ENCODE measurements at regions not wholly inside any gene's neighbourhood (a gene's known extent, or its start where the extent isn't known, plus 50 kb on each side); places are given as distances from the start of the nearest gene placed in this dataset.

DNA sequence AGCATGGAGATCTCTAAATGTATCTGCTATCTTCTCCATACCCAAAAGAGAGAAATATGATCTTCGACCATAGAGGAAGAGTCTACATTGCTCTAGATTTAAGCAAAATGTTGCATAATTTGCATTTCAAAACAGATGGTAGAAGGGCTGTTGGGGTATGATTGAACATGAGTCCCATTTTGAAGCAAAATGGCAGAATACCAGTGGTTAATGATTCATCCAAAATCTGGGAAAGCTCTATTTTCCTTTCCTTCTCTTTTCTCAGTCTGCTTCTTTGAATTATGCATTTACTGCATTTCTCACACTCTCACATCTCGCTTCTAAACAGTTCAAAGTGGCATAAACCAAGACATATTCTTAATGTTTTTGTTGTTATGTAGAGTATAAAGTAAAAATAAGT lies 178.5 kb downstream of the MACC1 start:
- ChIA-PET CTCF (ENCODE audit: partially characterized antibody) (no interaction called here), POLR2A (ENCODE audit: partially characterized antibody) (interaction anchor here (0.7 kb wide), 1 partner anchor 48 kb away, joined by 3 read pairs; no protein-coding TSS in a partner anchor)
- Histone ChIP-seq H2AK5ac (ENCODE audit: low read depth, low read length) (no peak overlapping the region), H3K4me3 (ENCODE audit: extremely low read depth in 1 of 4, insufficient read depth in 2 of 4, low read depth in 3 of 4, low read length in 4 of 4) (no peak overlapping the region), H3K4me2 (ENCODE audit: insufficient read depth in 1 of 2, low read depth in 2 of 2, low read length in 2 of 2) (no peak overlapping the region), H3K4ac (replicated peaks; ENCODE audit: insufficient read length, low read depth, low read length) (no peak overlapping the region), H3K79me2 (ENCODE audit: control insufficient read depth in 1 of 2, insufficient read depth in 2 of 2, low read length in 2 of 2) (peaks cover 0 to 16% of the 10 kb centered on the region in 2 experiments; a peak in 2 of 4 replicates), H4K8ac (ENCODE audit: extremely low read depth, insufficient read depth, low read length) (no peak overlapping the region), H3K4me1 (replicated peaks in 1 of 4; ENCODE audit: control insufficient read depth in 3 of 4, insufficient read depth in 4 of 4, low read length in 3 of 4) (peaks cover 0 to 3% (median 1%) of the 10 kb centered on the region in 4 experiments; a peak in 4 of 7 replicates), H4K20me1 (replicated peaks in 1 of 2; ENCODE audit: control insufficient read depth in 1 of 2, insufficient read depth in 2 of 2, low read length in 2 of 2) (no peaks in the 10 kb centered on the region), H3K14ac (ENCODE audit: insufficient read length) (no peak overlapping the region), H3K27ac (ENCODE audit: low read depth, low read length) (no peak overlapping the region), H3K9ac (replicated peaks in 1 of 4; ENCODE audit: extremely low read depth in 1 of 4, low read depth in 3 of 4, low read length in 3 of 4) (no peak overlapping the region), H2BK15ac (ENCODE audit: low read length) (no peak overlapping the region), H4K91ac (replicated peaks; ENCODE audit: insufficient read length, low read length) (no peak overlapping the region), H3K23ac (ENCODE audit: insufficient read length) (no peak overlapping the region), H3K27me3 (replicated peaks in 1 of 4; ENCODE audit: control insufficient read depth in 3 of 4, extremely low read depth in 1 of 4, insufficient read depth in 3 of 4, low read length in 3 of 4) (no peaks in the 10 kb centered on the region), H3K79me1 (ENCODE audit: low read depth, low read length) (no peaks in the 10 kb centered on the region), H2BK120ac (replicated peaks; ENCODE audit: low read depth, low read length) (no peak overlapping the region), H2BK5ac (ENCODE audit: low read depth, low read length) (no peak overlapping the region), H3K36me3 (ENCODE audit: control insufficient read depth in 2 of 4, insufficient read depth in 4 of 4, low read length in 3 of 4) (peaks cover 0 to 7% (median 1%) of the 10 kb centered on the region in 4 experiments; a peak in 1 of 8 replicates), H2AFZ (ENCODE audit: low read length) (no peak overlapping the region), H3K23me2 (ENCODE audit: low read depth, low read length) (no peaks in the 10 kb centered on the region), H4K5ac (ENCODE audit: insufficient read length, low read depth, low read length) (no peak overlapping the region), H3K9me3 (ENCODE audit: insufficient read depth in 2 of 2, low read depth in 1 of 2, low read length in 1 of 2) (no peaks in the 10 kb centered on the region), H3K56ac (replicated peaks; ENCODE audit: insufficient read length, low read depth, low read length) (no peak overlapping the region), H3K18ac (ENCODE audit: extremely low read depth, low read length) (no peak overlapping the region), H2BK20ac (ENCODE audit: low read length) (no peak overlapping the region), H2BK12ac (ENCODE audit: low read depth, low read length) (no peak overlapping the region)
- whole genome bisulfite sequencing, 2 experiments (ENCODE audit: extremely low coverage in 1 of 2, insufficient coverage in 1 of 2, insufficient read length in 1 of 2, insufficient replicate concordance in 2 of 2, low coverage in 1 of 2, low lambda C conversion rate in 2 of 2, missing lambda C conversion rate in 1 of 2) = 87% methylated on average over 2 of the region's 2 CpGs; no CpG with 5 or more reads in 1 of the 2 experiments
- no peak for DNase-seq (ENCODE audit: low read depth in 1 of 2, low spot score in 2 of 2)
- FAIRE-seq = no peak
- TF ChIP-seq, protein P1, sequence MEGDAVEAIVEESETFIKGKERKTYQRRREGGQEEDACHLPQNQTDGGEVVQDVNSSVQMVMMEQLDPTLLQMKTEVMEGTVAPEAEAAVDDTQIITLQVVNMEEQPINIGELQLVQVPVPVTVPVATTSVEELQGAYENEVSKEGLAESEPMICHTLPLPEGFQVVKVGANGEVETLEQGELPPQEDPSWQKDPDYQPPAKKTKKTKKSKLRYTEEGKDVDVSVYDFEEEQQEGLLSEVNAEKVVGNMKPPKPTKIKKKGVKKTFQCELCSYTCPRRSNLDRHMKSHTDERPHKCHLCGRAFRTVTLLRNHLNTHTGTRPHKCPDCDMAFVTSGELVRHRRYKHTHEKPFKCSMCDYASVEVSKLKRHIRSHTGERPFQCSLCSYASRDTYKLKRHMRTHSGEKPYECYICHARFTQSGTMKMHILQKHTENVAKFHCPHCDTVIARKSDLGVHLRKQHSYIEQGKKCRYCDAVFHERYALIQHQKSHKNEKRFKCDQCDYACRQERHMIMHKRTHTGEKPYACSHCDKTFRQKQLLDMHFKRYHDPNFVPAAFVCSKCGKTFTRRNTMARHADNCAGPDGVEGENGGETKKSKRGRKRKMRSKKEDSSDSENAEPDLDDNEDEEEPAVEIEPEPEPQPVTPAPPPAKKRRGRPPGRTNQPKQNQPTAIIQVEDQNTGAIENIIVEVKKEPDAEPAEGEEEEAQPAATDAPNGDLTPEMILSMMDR (IDR thresholded peaks at IDR 0.05; ENCODE audit: control extremely low read depth in 1 of 3, insufficient read depth in 1 of 3, low read depth in 1 of 3, low read length in 3 of 3) = no peak
- TF ChIP-seq POLR2A (IDR thresholded peaks at IDR 0.05; ENCODE audit: control extremely low read depth in 1 of 2, low read depth in 2 of 2, low read length in 2 of 2) = no peak
- no peak for TF ChIP-seq POLR2AphosphoS5 (IDR thresholded peaks at IDR 0.05; ENCODE audit: low read depth, low read length)
- TF ChIP-seq CREB1 (IDR thresholded peaks at IDR 0.05) = no peak
- TF ChIP-seq BRCA1 (IDR thresholded peaks at IDR 0.05; ENCODE audit: low read depth, low read length) = no peak
- TF ChIP-seq CHD1 (IDR thresholded peaks at IDR 0.05; ENCODE audit: low read depth, low read length) = no peak
- no peak for TF ChIP-seq GABPA (IDR thresholded peaks at IDR 0.05; ENCODE audit: borderline replicate concordance, insufficient read depth, low read length)
- TF ChIP-seq CTBP2 (IDR thresholded peaks at IDR 0.05; ENCODE audit: borderline replicate concordance, insufficient read depth, insufficient read length, low read length) = no peak
- TF ChIP-seq RFX5 (IDR thresholded peaks at IDR 0.05; ENCODE audit: borderline replicate concordance, low read depth, low read length) = no peak
- TF ChIP-seq NANOG (IDR thresholded peaks at IDR 0.05; ENCODE audit: insufficient read depth, low read depth, low read length, poor library complexity, severe bottlenecking) = no peak
- no peak for TF ChIP-seq NRF1 (IDR thresholded peaks at IDR 0.05; ENCODE audit: low read depth, low read length)
- TF ChIP-seq CEBPB (IDR thresholded peaks at IDR 0.05; ENCODE audit: low read depth, low read length) = no peak
- TF ChIP-seq ASH2L (IDR thresholded peaks at IDR 0.05; ENCODE audit: low read length) = no peak

All from H1 (cell line).